ENCODE measurements at regions not wholly inside any gene's neighbourhood (a gene's known extent, or its start where the extent isn't known, plus 50 kb on each side); places are given as distances from the start of the nearest gene placed in this dataset.

GRCh38 chrX:144791298-144791697, 456.0 kb upstream of the SPANXN1 start:
- no peak for DNase-seq

GRCh38 chrX:144798972-144799371, 448.3 kb upstream of the SPANXN1 start:
- DNase-seq, result no peak

GRCh38 chrX:144801786-144802185, 445.5 kb upstream of the SPANXN1 start:
- no peak for DNase-seq

GRCh38 chrX:144809025-144809424, 438.3 kb upstream of the SPANXN1 start:
- DNase-seq, result no peak

GRCh38 chrX:144810539-144810938, 436.8 kb upstream of the SPANXN1 start:
- no peak for DNase-seq

GRCh38 chrX:144819406-144819805, 427.9 kb upstream of the SPANXN1 start:
- DNase-seq, result no peak

GRCh38 chrX:144840616-144841015, 406.7 kb upstream of the SPANXN1 start:
- DNase-seq, result no peak

GRCh38 chrX:144849141-144849540, 398.2 kb upstream of the SPANXN1 start:
- DNase-seq, result no peak

- DNase-seq, result no peak
Measured at GRCh38 chrX:144896323-144896722, 351.0 kb upstream of the SPANXN1 start.

- no peak for DNase-seq
Measured at GRCh38 chrX:144901521-144901920, 345.8 kb upstream of the SPANXN1 start.

GRCh38 chrX:144916785-144917184, 330.5 kb upstream of the SPANXN1 start:
- no peak for DNase-seq

- no peak for DNase-seq
Measured at GRCh38 chrX:144918936-144919335, 328.4 kb upstream of the SPANXN1 start.

- no peak for DNase-seq
Measured at GRCh38 chrX:144946666-144947065, 300.6 kb upstream of the SPANXN1 start.

All from hypothalamus (tissue), 51 donors.